ENCODE measurements at regions not wholly inside any gene's neighbourhood (a gene's known extent, or its start where the extent isn't known, plus 50 kb on each side); places are given as distances from the start of the nearest gene placed in this dataset.

GRCh38 chr5:74424162-74424868, 216.2 kb downstream of the ENC1 start:
- DNase-seq (ENCODE audit: low read depth) = no peak

- DNase-seq (ENCODE audit: low read depth) = no peak
Measured at GRCh38 chr5:74423383-74423782, 217.1 kb downstream of the ENC1 start.

- DNase-seq (ENCODE audit: low read depth) = no peak
Measured at GRCh38 chr5:74422671-74423070, 217.9 kb downstream of the ENC1 start.

- DNase-seq (ENCODE audit: low read depth) = no peak
Measured at GRCh38 chr5:74422030-74422429, 218.5 kb downstream of the ENC1 start.

GRCh38 chr5:74421377-74421776, 219.2 kb downstream of the ENC1 start:
- DNase-seq (ENCODE audit: low read depth) = no peak

- no peak for DNase-seq (ENCODE audit: low read depth)
Measured at GRCh38 chr5:74420947-74421346, 219.6 kb downstream of the ENC1 start.

- no peak for DNase-seq (ENCODE audit: low read depth)
Measured at GRCh38 chr5:74420220-74420619, 220.3 kb downstream of the ENC1 start.

GRCh38 chr5:74419468-74419867, 221.1 kb downstream of the ENC1 start:
- DNase-seq (ENCODE audit: low read depth) = no peak

- DNase-seq (ENCODE audit: low read depth) = no peak
Measured at GRCh38 chr5:74418709-74419108, 221.8 kb downstream of the ENC1 start.

GRCh38 chr5:74418261-74418660, 222.3 kb downstream of the ENC1 start:
- no peak for DNase-seq (ENCODE audit: low read depth)

GRCh38 chr5:74415695-74416102, 224.8 kb downstream of the ENC1 start:
- no peak for DNase-seq (ENCODE audit: low read depth)

GRCh38 chr5:74414228-74414627, 226.3 kb downstream of the ENC1 start:
- DNase-seq (ENCODE audit: low read depth) = no peak

- no peak for DNase-seq (ENCODE audit: low read depth)
Measured at GRCh38 chr5:74413403-74414048, 227.0 kb downstream of the ENC1 start.

GRCh38 chr5:74412066-74412465, 228.5 kb downstream of the ENC1 start:
- DNase-seq (ENCODE audit: low read depth) = no peak

GRCh38 chr5:74409712-74410111, 230.8 kb downstream of the ENC1 start:
- DNase-seq (ENCODE audit: low read depth) = no peak

- no peak for DNase-seq (ENCODE audit: low read depth)
Measured at GRCh38 chr5:74409166-74409706, 231.3 kb downstream of the ENC1 start.

GRCh38 chr5:74408150-74409043, 232.1 kb downstream of the ENC1 start:
- DNase-seq (ENCODE audit: low read depth) = no peak

GRCh38 chr5:74407701-74408100, 232.8 kb downstream of the ENC1 start:
- DNase-seq (ENCODE audit: low read depth) = no peak

GRCh38 chr5:74406844-74407243, 233.7 kb downstream of the ENC1 start:
- DNase-seq (ENCODE audit: low read depth) = no peak

- no peak for DNase-seq (ENCODE audit: low read depth)
Measured at GRCh38 chr5:74405593-74405992, 234.9 kb downstream of the ENC1 start.

GRCh38 chr5:74404574-74405508, 235.7 kb downstream of the ENC1 start:
- no peak for DNase-seq (ENCODE audit: low read depth)

Measured in T-helper 22 cell (primary cell).